ENCODE measurements at regions not wholly inside any gene's neighbourhood (a gene's known extent, or its start where the extent isn't known, plus 50 kb on each side); places are given as distances from the start of the nearest gene placed in this dataset.

DNA sequence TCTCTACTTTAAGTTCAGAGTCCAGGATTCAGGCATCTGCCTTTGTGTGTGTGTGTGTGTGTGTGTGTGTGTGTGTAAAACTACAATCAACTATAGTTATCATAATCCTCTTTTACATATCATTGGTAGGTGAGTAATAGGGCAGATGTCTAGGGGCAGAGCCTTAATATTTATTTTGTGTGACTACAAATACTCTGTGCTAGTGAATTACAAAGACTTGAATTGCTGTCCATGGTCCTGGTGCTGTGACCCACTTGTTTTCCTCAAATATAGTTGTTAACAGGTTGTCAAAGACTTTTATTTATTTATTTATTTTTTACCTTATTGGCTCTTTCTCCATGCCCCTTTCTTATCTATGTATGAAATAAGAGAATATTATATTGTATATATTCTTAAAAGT is 196.8 kb downstream of the ANXA1 start:
- H3K4me1 Mint-ChIP-seq (ENCODE audit: low read depth) = no peaks in the 10 kb centered on the region
- ATAC-seq (ENCODE audit: poor library complexity) = no peak
- no peaks in the 10 kb centered on the region for H3K9me3 Mint-ChIP-seq

DNA sequence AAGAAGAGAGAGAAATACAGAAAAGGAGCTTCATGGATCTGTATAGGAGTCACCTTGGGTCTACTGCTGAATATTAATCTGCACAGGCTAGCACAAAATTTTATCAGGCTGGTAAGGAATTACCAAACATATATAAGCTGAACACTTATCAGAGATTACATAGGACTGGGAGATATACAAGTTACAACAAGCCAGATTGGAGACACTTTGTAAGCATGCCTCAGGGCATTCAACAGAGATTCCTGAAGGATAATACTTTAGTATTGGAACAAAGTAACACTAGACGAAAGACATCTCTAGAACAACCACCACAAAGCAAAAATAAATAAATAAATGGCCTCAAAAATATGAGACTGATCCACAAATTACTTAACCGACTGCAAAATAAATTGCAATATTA is 197.8 kb downstream of the ANXA1 start:
- Histone ChIP-seq H3K9me3 (ENCODE audit: control insufficient read depth in 1 of 2, insufficient read depth in 1 of 2, low read length in 2 of 2) (no peaks in the 10 kb centered on the region), H3K4me1 (ENCODE audit: insufficient read depth, low read length) (no peaks in the 10 kb centered on the region), H3K36me3 (ENCODE audit: insufficient read depth, low read length) (no peaks in the 10 kb centered on the region), H3K27ac (ENCODE audit: low read depth in 1 of 2, low read length in 2 of 2) (no peak overlapping the region), H3K27me3 (ENCODE audit: control insufficient read depth in 1 of 2, insufficient read depth in 2 of 2, low read length in 2 of 2) (no peaks in the 10 kb centered on the region), H3K4me3 (ENCODE audit: low read length) (no peak overlapping the region)
- Mint-ChIP-seq H3K36me3 (ENCODE audit: low read depth) (no peaks in the 10 kb centered on the region), H3K4me3 (no peak overlapping the region), H3K27ac (no peak overlapping the region), H3K27me3 (no peaks in the 10 kb centered on the region), H3K9me3 (no peaks in the 10 kb centered on the region), H3K4me1 (ENCODE audit: low read depth) (no peaks in the 10 kb centered on the region)
- TF ChIP-seq, protein P1, sequence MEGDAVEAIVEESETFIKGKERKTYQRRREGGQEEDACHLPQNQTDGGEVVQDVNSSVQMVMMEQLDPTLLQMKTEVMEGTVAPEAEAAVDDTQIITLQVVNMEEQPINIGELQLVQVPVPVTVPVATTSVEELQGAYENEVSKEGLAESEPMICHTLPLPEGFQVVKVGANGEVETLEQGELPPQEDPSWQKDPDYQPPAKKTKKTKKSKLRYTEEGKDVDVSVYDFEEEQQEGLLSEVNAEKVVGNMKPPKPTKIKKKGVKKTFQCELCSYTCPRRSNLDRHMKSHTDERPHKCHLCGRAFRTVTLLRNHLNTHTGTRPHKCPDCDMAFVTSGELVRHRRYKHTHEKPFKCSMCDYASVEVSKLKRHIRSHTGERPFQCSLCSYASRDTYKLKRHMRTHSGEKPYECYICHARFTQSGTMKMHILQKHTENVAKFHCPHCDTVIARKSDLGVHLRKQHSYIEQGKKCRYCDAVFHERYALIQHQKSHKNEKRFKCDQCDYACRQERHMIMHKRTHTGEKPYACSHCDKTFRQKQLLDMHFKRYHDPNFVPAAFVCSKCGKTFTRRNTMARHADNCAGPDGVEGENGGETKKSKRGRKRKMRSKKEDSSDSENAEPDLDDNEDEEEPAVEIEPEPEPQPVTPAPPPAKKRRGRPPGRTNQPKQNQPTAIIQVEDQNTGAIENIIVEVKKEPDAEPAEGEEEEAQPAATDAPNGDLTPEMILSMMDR (IDR thresholded peaks at IDR 0.05) = no peak
- CTCF ChIA-PET = no interaction called here
- no peak for DNase-seq
- POLR2A ChIA-PET = no interaction called here
- intact Hi-C loops (cut with DNase I, micrococcal nuclease) = no loop called here
- ATAC-seq (ENCODE audit: poor library complexity) = no peak

More for the DNA sequence above, 196.8 kb downstream of the ANXA1 start:
- TF ChIP-seq, protein P1 (IDR thresholded peaks at IDR 0.05) = no peak
- Histone ChIP-seq H3K27me3 (ENCODE audit: control insufficient read depth in 1 of 2, insufficient read depth in 2 of 2, low read length in 2 of 2) (no peaks in the 10 kb centered on the region), H3K9me3 (ENCODE audit: control insufficient read depth in 1 of 2, insufficient read depth in 1 of 2, low read length in 2 of 2) (no peaks in the 10 kb centered on the region), H3K4me3 (ENCODE audit: low read length) (no peak overlapping the region), H3K36me3 (ENCODE audit: insufficient read depth, low read length) (no peaks in the 10 kb centered on the region), H3K27ac (ENCODE audit: low read depth in 1 of 2, low read length in 2 of 2) (no peak overlapping the region), H3K4me1 (ENCODE audit: insufficient read depth, low read length) (no peaks in the 10 kb centered on the region)
- DNase-seq = no peak
- ChIA-PET POLR2A (no interaction called here), CTCF (no interaction called here)
- intact Hi-C loops (cut with DNase I, micrococcal nuclease) = no loop called here
- no peak overlapping the region for H3K4me3 Mint-ChIP-seq
- no peaks in the 10 kb centered on the region for H3K27me3 Mint-ChIP-seq
- no peaks in the 10 kb centered on the region for H3K36me3 Mint-ChIP-seq (ENCODE audit: low read depth)
- no peak overlapping the region for H3K27ac Mint-ChIP-seq

DNA sequence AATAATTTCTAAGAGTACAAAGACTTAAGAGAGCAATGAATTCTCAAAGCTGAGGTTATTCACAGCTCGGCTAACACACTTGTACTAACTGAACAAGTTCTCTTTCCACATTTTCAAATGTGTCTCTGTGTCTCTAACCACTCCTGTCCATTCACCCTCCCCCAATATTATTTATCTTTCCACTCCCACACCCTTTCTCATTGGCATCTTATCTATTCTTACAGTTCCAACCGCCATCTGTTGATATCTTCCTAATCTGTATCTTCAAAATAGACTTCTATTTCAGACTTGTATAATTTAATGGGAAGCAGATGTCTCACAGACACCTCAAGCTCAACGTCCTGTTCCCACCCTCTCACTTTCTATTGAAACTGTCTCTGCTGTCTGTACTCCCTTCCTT is 205.9 kb downstream of the ANXA1 start:
- POLR2A ChIA-PET = no interaction called here
- intact Hi-C loops (cut with DNase I, micrococcal nuclease) = no loop called here

More for the DNA sequence above, 205.9 kb downstream of the ANXA1 start:
- Mint-ChIP-seq H3K9me3 (no peaks in the 10 kb centered on the region), H3K4me1 (ENCODE audit: low read depth) (no peaks in the 10 kb centered on the region), H3K27ac (no peak overlapping the region), H3K36me3 (ENCODE audit: low read depth) (no peaks in the 10 kb centered on the region), H3K4me3 (no peak overlapping the region), H3K27me3 (no peaks in the 10 kb centered on the region)
- H3K4me1 ChIP-seq (ENCODE audit: insufficient read depth, low read length) = no peaks in the 10 kb centered on the region
- DNase-seq = no peak
- no peaks in the 10 kb centered on the region for H3K27me3 ChIP-seq (ENCODE audit: control insufficient read depth in 1 of 2, insufficient read depth in 2 of 2, low read length in 2 of 2)
- no peak for ATAC-seq (ENCODE audit: poor library complexity)
- CTCF ChIA-PET = no interaction called here
- TF ChIP-seq, protein P1 (IDR thresholded peaks at IDR 0.05) = no peak
- H3K27ac ChIP-seq (ENCODE audit: low read depth in 1 of 2, low read length in 2 of 2) = no peak overlapping the region
- H3K4me3 ChIP-seq (ENCODE audit: low read length) = no peak overlapping the region
- H3K9me3 ChIP-seq (ENCODE audit: control insufficient read depth in 1 of 2, insufficient read depth in 1 of 2, low read length in 2 of 2) = no peaks in the 10 kb centered on the region
- H3K36me3 ChIP-seq (ENCODE audit: insufficient read depth, low read length) = no peaks in the 10 kb centered on the region

All from CD4-positive, alpha-beta T cell (primary cell).